Activated CD4-positive, alpha-beta T cell treated with anti-CD3 and anti-CD28 coated beads, Interleukin-2, amount 50 U/mL, for 48 hours (primary cell): ENCODE measurements at regions not wholly inside any gene's neighbourhood (a gene's known extent, or its start where the extent isn't known, plus 50 kb on each side); places are given as distances from the start of the nearest gene placed in this dataset.
"Not testable (repeated sequence)": the region's sequence is repeated elsewhere in the genome, so short reads cannot be mapped to it uniquely, and the experiment has no call there.

Experiments used
- DNase-seq, 2 experiments: peaks; one replicate each; pipeline ENCODE4 v3.0.0-alpha.2; 2020

DNA sequence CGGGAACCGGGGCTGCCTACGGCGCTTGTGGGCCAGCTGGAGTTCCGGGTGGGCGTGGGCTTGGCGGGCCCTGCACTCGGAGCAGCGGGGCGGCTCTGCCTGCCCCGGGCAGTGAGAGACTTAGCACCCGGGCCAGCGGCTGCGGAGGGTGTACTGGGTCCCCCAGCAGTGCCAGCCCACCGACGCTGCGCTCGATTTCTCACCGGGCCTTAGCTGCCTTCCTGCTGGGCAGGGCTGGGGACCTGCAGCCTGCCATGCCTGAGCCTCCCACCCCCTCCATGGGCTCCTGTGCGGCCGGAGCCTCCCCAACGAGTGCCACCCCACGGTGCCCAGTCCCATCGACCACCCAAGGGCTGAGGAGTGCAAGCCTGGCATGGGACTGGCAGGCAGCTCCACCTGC is 72.8 kb upstream of the SSBP2 start:
- DNase-seq: not testable (repeated sequence)

DNA sequence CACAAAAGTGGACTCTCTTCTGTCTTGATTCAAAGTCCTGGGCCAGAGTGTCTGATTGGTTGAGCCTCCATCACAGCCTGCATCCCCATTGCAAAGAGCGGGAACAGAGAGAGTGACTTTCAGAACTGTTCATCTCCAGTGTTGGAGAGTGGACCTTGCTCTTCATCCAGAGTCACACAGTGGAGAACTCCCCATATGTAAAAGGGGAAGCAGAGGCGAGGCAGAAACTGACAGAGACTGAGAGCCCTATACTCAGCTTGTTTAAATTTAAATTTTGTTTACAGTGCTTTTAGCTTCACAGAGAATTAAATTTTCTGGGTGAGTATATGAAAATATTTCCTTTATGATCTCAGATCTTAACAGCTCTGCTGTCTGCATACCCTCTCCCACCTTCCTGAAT is 70.0 kb upstream of the SSBP2 start:
- DNase-seq: no peak

DNA sequence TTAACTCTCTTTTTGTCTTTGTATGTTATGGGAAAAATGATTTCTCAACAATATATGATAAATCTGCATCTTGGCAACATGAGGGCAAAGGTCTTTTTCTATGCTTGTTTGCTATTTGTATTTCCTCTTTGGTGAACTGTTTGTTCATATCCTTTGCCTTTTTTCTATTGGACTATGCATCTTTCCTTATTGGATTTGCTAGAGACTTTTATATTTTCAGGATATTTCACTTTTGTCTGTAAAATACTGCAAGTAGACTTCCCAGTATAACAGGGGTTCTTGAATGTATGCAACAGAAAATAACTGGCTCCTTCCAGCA is 69.4 kb upstream of the SSBP2 start:
- DNase-seq: no peak

DNA sequence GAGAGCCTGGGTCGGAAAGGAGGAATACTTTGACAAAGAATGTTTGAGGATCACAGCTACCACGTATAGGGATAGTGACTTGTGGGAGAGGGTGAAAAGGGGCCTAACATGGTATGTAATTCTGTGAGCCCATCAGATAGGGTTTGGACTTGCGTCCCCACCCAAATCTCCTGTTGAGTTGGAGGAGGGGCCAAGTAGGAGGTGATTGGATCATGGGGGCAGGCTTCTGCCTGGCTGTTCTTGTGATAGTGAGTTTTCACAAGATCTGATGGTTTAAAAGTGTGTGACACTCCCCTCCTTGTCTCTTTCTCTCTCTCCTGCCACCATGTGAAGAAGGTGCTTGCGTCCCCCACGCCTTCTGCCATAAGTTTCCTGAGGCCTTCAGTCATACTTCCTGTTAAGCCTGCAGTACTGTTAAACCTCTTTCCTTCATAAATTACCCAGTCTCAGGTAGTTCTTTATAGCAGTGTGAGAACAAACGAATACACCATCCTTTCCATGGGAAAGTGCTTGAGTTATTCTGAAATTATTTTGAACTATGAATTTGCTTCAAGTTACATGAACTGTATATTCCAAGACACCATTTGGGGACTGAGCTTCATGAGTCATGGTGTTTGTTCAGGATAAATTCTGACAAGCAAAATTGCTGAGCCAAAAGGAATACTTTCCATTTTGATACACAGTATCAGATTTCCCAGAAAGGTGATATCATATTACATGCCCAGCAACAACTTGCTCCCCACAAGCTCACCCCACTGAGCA is 68.8 kb upstream of the SSBP2 start:
- no peak for DNase-seq

DNA sequence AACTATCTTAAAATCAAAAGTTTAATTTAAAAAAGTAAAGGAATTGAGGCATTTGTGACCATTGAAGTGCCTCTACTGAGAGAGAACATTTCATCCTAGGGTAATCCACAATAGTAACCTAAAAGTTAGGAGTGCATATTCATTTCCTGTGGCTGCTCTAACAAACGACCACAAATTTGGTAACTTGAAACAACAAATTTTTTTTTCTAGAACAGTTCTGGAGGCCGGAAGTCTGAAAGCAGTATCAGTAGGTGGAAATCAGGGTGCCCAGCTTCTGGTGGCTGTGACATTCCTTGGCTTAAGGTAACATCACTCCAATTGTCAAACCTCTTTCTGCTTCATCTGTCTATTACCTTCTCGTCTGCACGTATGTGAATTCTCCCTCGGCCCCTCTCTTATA is 67.1 kb upstream of the SSBP2 start:
- no peak for DNase-seq

DNA sequence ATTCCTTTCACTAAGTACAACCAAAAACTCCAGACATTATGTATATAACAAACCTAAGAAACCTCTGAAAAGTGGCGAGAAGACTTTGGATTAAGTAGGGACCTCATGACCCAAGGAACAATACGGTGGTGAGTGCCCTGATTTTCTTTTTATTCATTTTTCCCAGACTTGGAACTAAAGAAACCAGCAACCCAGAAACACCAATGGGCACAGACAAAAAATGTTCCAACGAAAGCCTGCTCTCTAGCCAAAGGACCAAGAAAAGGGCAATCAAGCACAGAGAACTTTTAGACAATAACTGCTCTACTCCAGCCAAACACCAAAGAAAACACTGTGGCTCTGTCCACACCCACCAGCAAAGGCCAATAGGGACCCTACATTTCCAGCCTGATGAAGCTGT is 66.2 kb upstream of the SSBP2 start:
- DNase-seq: no peak

DNA sequence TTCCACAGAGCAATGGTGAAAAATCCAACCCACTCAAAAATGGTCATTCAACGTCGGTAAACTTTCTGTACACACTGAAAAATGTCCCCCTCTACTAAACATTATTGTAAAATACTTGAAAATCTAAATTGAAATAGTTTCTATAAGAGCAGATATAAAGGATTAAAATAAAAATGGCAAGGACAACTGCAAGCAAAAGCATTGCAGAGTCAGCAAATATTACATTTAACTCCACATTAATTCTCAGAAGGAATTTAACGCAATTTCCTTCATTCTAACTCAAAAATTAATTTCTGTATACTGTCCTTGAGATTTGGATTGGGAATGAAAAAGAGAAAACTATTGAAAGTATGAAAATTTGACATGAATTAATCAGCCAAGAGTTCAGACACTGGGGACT is 64.4 kb upstream of the SSBP2 start:
- DNase-seq: no peak

DNA sequence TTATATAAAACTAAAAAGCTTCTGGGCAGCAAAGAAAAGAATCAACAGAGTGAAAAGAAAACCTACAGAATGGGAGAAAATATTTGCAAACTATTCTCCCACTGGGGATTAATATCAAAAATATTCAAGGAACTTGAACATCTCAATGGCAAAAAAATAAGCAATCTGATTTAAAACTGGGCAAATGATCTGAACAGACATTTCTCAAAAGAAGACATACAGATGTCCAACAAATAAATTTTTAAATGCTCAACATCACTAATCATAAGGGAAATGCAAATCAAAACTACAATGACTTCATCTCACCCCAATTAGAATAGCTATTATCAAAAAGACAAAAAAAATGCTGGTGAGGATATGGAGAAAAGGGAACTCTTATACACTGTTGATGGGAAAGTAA is 57.2 kb upstream of the SSBP2 start:
- no peak for DNase-seq

DNA sequence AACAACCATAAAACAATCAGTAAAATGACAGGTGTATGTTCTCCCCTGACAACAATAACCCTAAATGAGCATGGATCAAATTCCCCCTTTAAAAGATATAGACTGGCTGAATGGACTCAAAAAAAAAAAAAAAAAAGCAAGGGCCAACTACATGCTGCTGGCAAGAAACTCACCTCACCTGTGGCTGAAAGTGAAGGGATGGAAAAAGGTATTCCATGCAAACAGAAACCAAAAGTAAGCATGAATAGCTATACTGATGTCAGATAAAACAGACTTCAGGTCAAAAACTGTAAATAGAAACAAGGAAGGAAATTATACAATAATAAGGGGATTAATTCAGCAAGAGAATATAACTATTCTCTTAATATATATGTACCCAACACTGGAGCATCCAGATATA is 54.2 kb upstream of the SSBP2 start:
- no peak for DNase-seq

DNA sequence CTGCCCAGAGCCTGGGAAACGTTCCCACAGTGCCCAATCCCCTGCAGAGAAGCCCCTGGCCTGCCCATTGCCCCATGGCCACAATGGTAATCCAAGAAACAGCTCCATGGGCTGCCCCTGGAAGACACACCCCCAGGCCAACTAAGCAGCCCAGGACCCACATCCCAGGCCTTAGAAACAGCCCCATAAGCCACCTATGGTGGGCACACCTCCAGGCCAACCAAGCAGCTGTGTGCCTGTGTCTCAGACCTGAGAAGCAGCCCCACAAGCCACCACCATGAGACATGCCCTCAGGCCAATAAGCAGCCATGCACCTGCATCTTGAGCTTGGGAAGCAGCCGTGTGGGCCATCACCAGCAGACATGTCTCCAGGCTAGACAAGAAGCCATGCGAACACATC is 52.9 kb upstream of the SSBP2 start:
- DNase-seq: no peak

DNA sequence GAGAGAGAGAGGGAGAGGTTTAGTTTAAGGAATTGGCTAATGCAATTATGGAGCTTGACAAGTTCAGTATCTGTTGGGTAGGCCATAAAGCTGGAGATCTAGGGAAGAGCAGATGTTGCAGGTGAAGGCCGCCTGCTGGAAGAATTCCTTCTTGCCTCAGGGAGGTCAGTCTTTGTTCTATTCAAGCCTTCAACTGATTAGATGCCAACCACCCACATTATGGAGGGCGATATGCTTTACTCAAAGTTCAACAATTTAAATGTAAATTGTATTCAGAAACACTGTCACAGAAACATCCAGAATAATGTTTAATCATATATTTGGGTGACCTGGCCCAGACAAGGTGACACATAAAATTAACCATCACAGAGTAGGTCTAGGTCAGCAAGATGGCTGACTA is 51.7 kb upstream of the SSBP2 start:
- no peak for DNase-seq

DNA sequence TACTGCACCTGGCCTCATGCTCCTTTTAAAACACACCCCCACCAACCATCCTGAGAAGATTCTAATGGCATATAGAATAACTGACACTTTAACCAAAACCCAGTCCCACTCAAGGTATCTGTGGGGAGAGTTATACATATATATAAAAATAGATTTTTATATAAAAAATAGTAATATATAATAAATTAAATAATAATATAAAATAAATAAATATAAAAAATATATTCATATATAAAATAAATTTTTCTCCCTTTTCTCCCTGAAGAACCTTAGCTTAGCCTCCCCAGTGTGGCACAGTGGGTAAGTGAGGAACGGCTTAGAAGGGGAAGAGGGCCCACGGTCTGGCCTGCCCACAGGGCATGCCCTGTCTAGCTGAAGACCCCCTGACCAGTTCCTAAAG is 51.1 kb upstream of the SSBP2 start:
- DNase-seq: no peak

DNA sequence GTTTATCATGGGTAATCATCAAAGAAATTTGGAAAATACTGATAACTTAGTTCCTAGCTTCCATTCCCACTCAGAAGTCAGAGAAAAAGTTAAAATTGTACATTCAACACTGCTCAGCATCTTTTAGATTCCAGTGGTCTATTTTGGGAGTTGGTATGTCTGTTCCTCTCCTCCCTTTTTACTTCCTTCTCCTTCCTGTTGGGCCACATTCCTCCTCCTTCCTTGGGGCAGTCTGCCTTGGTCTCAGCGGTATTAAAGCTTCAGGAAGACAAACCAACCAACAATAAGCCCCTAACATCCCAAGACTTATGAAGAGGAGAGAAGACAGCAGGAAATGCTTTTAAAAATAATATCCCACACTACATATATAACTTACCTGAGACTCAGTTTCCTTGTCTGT is 49.9 kb upstream of the SSBP2 start:
- DNase-seq: no peak
